HG03039 (cell line): ENCODE measurements at regions not wholly inside any gene's neighbourhood (a gene's known extent, or its start where the extent isn't known, plus 50 kb on each side); places are given as distances from the start of the nearest gene placed in this dataset.
"Not testable (repeated sequence)": the region's sequence is repeated elsewhere in the genome, so short reads cannot be mapped to it uniquely, and the experiment has no call there.

Source experiments
- ATAC-seq: cut with Tn5 transposase; IDR thresholded peaks from one replicate; pipeline ENCODE4 v1.9.1; 2021; ENCODE audit warnings: mild to moderate bottlenecking, moderate library complexity; ENCODE audit not compliant: unreplicated experiment

DNA sequence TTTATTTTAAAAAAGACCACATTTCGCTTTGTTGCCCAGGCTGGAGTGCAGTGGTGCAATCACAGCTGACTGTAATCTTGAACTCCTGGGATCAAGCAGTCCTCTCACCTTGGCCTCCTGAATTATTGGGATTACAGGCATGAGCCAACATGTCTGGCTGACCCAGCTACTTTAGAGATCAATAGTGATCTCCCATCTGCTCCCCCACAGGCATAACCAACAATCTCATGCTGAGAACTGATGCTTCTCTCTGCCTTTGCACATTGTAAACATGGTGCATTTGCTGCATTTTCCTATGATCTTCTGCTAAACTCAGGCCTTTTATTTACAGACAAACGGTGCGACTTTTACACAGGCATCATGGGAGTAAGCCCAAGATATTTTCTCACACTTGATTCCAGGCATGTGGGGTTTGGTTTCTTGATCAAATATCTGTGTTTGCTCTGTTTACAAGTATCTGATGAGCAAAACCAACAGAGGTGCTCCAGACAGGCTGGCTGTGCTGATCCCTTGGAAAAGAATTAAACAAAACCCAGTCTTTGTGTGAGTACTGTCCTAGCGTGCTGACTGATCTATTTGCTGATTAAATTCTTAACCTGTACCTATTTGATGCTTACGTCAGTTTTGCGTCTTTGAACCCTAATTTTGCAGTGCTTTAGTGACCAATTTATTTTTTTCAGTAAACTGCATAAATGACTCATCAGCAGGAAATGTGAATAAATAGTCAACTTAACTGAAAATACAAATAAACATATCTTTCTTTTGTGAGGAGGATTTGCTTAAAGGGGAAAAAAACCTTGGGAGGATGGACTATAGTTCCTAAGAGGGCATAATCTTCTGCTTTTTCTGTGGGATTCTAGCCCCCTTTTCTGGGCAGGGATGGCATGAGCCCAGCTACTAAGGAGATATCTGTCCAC, 191.7 kb upstream of the NR3C1 start:
- no peak for ATAC-seq

DNA sequence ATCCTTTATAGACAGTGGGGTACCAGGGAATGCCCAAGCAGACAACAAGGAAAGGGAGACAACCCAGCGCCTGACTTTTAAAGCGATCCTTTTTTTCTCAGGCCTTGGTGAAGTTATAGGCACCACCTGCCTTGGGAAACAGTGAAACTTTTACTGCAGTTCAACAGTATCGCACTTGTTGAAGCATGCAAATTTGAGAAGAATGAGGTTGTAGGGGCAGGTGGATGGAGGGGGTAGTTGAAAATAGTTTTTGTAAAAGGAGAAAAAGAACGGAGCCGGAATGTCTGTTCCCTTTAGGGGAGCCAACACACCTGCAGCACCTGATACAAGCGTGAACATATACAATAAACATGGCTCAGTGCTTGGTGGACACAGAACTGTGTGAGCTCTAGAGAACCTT, 190.2 kb upstream of the NR3C1 start:
- no peak for ATAC-seq

DNA sequence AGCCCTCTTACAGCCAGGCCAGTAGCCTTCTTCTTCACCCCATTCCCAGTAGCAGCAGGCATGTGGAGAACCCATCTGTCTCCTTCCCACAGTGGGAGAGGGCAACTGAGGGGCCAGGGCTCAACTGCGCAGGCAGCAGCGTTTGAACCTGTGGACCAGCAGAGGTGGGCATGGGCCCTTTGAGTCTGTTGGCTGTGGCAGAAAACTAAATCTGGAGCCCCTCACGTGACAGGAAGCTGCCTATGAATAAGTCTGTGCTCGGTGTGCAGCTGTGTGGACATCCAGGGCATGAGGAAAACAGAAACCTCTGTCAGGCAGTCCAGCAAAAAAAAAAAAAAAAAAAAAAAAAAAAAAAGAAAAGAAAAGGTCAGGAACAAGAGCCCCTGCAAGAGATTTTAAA, 189.2 kb upstream of the NR3C1 start:
- peak; percentile 69 for ATAC-seq

DNA sequence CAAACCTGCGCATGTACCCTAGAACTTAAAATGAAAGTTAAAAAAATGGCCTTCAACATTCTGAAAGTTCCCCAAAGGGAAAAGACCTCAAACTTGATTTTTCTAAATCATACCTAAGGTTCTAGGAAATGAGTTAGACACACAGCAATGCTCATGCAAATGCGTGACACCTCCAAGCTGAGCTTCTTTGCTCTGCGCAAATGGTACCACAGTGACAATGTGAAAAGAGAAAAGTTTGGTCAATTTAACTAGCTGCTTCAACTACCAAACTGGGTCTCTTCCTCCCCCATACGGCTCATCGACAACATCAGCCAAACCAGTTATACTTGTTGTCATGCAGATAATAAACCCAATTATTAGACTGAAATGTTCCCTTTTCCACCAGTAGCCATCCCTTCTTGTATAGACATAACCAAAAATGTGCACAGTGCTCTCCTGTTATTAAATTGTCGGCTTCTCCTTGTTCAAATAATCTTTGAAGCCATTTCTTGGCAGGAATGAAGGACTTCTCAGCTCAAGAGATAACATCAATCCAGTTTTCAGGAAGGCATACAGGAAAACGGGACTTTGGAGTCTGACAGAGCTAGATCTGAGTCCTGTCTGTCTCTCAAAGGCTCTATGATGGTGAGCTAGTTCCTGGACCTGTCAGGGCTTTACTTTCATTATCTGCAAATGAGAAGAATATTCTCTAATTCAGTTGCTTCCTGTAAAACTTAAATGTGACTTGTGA, 185.6 kb upstream of the NR3C1 start:
- ATAC-seq = no peak

DNA sequence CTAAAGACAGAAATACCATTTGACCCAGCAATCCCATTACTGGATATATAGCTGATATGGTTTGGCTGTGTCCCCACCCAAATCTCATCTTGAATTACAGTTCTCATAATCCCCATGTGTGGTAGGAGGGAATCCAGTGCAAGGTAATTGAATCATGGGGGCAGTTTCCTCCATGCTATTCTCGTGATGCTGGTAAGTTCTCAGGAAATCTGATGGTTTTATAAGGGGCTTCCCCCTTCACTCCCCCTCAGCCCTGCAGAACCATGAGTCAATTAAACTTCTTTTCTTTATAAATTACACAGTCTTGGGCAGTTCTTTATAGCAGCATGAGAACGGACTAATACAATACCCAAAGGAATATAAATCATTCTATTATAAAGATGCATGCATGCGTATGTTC, 184.6 kb upstream of the NR3C1 start:
- not testable (repeated sequence) for ATAC-seq

DNA sequence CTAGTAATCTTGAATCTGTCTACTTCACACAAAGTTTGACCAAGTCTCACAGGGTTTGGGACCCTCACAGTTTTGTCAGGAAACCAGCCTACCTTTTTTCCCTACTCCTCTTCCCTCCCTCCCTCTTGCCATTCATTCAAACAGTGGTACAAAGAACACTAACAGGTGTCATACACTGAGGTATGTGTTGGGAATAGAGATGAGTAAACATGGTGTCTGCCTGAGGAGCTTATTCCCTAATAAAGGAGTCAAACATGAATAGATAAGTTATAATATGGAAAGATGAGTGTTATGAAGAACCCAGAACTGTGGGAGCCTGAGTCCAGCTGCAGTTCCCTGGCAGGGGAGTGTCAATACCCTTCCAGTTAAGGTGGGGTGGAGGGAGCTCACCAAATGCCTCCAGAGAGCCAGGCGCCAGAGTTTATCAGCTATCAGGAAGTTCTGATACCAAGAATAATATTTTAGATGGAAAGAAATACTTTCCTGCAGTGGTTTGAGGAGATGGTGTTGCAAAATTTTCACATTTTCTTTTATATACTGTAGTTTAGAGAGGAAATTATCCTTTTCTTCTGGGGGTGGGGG, 183.4 kb upstream of the NR3C1 start:
- no peak for ATAC-seq

DNA sequence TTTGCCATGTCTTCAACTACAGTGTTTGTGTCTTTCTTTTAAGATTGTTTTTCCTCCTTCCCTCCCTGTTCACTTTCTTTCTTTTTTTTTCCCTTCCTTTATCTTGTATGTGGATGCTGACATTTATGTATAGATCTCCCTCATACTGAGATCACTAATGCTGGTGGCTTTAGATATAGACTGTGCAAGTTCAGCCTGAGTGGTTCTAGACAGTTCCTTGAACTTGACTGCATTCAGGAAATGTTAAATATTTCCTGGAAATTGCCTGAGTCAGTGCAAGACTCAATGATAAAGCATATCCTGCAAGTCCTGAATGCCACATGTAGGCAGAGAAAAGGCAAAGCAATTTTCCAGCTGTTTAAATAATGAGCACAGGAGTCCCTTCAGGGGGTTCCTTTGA, 182.5 kb upstream of the NR3C1 start:
- no peak for ATAC-seq

DNA sequence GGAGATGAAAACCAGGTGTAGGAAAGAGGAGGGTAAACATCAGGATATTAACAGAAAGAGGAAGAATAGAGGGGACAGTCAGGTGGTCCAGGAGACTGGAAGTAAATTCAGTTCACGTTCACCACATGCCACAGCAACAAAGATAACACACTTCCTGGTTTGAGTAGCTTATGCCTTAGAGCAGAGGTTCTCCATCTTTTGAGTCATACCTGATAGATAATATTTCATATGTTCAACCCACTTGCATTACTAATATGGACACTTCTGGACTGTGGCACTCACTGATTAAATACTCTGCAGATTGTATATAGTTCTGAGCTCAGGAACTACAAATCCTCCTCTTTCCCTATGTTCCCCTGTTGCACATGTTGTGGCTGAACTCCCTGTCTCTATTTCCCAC, 179.9 kb upstream of the NR3C1 start:
- ATAC-seq = no peak

DNA sequence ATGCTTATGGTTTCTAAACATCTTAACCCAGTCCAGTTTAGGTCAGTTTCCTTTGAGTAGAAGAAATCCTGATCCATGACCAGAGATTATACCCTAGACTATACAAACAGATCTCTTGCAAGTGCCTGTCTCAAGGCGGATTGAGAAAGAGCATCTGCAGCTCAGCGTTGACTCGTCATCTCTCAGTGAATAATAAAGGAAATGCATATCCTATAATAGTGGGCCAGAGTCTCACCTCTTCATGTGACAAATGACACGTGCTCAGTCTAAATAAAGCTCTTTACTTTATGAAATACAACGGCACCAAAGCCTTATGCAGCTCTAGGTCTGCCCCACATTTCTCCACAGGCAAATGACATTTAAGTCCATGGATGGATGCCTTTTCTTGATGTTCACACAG, 179.4 kb upstream of the NR3C1 start:
- no peak for ATAC-seq

DNA sequence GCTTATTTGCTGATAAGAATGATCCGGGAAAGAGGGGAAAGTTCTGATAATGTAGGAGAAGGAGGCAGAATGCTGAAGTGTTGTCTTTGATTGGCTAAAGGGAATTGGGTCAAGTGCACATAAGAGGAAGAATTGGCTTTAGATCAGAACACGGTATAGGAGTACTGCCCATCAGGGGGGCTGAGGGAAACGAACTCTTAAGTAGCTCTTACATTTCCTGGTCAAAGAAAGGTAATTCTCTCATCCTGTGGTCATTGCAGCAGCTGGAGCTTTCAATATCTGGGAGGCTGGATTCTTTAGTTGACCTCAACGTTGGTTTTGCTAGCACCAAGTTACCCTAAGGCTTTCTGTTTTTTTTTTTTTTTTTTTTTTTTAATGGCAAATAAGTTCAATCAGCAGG, 178.7 kb upstream of the NR3C1 start:
- no peak for ATAC-seq

DNA sequence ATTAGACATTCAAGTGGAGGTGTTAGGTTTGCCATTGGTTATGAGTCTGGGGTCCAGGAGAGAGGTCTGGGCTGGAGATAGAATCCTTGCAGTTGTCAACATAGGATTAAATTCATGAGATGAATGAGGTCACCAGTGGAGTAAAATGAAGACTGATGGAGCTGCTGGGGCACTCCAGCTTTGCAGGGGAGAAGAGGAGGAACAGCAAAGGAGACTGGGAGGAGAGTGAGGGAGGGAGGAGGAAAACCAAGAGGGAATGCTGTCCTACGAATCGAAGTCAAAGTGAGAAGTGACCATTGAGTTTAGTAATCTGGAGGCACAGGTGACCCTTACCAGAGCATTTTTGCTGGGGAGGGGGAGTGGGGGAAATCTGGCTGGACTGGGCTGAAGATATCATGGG, 178.2 kb upstream of the NR3C1 start:
- no peak for ATAC-seq

DNA sequence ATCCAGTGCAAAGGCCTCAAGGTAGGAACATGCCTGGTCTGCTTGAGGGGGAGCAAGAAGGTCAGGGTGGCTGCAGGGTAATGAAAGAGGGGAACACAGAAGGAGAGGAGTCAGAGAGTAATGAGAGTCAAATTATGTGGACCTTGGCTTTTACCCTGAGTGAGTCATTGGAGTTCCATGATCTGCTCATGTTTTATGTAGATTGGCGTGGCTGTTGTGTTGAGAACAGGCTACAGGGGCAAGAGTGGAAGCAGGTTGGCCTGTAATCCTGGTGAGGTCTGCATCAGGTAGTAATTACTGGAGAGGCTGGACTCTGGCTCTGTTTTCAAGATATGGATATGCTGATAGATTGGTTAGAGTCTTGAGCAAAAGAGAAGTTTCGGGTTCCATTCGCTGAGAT, 177.7 kb upstream of the NR3C1 start:
- no peak for ATAC-seq

DNA sequence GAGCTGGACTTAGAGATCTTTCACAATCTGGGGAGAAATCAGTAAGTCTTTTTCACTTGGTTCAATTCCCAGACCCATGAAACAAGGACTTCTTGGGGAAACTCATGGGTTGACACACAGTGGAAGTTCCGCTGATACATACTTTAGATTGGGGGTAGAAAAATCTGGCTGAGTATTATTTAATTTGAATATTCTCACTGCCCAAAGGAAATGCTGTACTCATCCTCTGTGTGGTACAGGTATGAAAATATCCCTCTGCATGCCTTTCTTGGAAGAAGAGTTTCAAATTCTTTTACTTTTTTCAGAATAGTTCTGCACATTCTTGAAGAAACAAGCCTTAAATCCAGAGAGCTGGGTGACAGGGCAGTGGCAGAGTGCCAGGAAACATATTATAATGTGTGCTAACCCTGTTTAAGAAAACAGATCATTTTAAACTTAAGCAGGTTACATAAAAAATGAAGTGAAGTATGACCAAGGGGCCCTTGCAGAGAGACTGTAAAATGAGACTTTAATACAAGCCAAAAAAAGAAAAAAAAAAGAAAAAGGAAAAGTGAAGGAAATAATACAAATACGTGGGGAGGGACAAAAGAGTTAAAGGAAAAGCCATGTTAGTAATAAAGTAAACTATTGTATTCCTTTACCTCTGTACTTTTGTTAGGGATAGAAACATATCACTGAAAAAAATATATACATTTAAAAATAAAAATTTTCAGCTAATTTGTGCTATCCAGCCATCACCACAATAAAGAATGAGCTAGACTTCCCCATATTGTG, 173.4 kb upstream of the NR3C1 start:
- ATAC-seq = no peak

DNA sequence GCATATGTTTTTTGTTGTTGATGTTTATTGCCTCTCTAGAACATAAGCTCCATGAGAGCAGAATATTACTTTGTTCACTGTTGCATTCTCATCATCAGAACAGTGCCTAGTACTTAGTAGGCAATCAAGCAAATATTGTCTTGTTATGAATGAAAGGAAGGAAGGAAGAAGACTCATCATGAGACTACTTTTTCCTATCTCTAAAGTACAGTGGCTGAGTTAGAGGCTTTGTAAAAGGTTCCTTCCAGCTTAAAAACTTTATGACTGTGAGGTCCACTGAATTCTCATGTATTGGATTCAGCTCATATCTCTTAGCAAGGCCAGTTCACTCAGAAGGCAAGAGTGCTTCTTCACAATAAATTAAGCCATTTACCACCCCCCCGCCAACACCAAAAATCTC, 171.8 kb upstream of the NR3C1 start:
- no peak for ATAC-seq

DNA sequence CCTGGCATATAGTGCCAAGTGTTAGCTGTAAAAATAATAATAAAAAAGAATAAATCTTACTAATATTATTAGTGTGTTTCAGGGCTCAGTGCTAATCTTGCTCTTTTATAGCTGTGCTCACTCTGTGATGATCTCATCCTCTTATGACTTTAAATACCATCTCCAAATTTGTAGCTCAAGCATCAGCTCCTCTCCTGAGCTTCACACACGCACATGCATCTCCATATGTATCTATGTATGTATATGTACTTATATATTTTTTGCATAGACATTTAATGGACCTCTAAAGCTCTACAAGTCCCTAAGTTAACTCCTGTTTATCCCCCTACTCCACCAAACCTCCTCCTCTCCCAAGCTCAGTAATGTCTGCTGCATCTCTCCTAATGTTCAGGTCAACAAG, 170.8 kb upstream of the NR3C1 start:
- no peak for ATAC-seq

DNA sequence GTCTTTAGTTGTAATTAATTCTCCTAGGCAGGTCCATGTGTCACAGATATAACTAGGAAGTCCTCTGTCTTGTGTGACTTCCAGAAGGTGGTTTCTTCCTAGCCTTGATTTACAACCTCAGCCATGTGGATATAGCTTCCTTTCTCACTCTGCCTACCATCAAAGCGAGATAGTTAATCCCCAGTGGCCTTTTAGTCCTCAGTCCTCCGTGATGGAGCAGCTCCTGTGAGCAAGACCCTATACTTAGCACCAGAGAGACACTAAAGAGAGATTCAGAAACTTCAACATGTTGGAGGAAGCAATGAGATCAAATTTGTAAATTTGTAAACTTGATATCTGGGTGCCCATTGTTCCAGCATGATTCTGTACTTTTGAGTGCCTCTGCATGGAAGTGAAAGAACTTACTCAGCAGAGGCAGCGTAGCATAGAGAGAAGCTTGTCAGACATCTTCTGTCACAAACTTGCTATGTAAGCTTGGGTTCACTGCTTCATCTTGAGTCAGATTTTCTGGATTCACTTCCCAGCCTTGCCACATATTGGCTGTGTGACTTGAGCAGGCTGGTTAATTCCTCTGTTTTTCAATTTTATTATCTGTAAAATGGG, 170.2 kb upstream of the NR3C1 start:
- peak; percentile 55 for ATAC-seq

DNA sequence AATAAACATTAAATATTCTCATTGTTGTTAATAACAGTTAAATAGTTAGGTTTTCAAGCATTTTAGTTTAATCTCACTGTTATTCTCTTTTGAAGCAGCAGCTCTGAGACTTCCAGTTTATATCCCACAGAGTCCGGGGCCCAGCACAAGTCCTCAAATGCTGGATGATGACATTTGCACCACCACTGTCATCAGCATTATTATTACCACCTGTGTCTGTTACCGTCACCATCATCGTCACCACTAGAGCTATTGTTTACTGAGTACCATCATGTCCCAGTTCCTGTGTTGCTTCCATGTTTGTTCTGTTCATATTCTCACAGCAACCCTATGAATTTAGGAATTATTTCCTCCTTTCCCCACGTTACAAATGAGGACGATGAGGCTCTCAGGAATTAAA, 169.2 kb upstream of the NR3C1 start:
- no peak for ATAC-seq

DNA sequence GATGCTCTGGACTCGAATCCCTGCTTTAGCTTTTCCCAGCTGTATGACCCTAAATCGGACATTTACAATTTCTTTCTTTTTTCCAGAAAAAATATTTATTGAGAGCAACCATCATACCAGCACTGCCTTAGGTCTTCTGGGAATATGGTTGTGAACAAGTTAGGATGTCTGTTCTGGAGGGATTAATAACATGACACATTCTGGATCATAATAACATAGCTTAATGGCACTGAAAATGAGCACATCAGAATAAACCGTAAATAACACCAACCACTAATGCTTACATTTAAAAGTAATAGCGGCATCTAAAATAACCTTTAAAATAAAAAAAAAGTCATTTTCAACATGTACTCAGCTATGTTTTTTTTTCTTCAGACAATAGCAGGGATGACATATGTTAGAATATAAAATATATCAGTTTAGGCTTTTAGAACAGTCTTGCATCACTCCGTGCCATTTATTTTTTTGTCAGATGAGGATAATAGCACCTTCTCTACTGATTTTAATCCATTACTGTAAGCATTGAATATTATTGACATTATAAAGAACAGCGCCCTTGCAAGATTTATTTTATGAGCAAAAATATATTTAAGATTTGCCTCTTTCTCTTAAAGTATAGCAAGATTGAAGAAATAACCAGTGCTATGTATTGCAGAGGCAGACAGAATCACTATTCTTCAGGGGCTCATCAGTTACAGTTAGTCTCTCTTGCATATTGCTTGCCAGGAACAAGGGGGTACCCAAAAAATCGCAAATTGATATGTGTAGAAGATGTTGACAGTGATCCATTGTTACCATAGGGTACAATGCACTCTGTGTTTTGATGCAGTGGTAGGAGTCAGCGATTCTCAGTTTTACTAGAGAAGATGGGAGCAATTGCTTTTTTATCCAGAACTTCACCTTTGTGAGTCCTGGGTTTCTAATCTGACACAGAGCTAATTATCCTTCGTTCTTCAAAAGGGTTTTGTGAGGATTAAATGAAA, 168.4 kb upstream of the NR3C1 start:
- ATAC-seq = no peak

DNA sequence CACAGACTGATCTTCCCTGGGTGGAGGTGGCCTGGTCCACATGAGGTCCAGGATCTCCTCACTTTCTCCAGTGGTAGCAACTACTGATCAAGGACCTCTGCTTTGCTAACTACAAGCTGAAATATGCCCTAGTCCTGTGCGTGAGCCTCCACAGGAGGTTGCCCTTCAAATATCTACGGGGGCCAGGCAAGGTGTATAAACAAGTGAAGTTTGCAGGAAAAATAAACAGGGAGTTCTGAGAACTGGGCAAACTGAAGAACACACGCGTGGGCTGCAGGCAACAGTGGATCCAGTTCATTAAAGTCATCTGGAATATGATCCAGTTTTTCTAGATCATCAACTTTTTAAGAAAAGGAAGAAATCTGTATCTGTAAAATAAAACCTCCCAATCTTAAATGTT, 167.5 kb upstream of the NR3C1 start:
- ATAC-seq = no peak
